SK-N-SH (cell line): ENCODE measurements at regions not wholly inside any gene's neighbourhood (a gene's known extent, or its start where the extent isn't known, plus 50 kb on each side); places are given as distances from the start of the nearest gene placed in this dataset.

Source experiments
- CTCF ChIA-PET: fragments of 300-600, 350-600 bp; formaldehyde crosslinking; extraction: SDS; loops from one replicate; lab custom pipeline; 2021; lab: Yijun Ruan, JAX
- POLR2A ChIA-PET: fragments of 350-600 bp; sonication (Branson Sonifier 250); formaldehyde crosslinking; extraction: SDS; loops from one replicate; lab custom pipeline; 2020; ENCODE audit warnings: antibody characterized with exemption, inconsistent platforms; lab: Yijun Ruan, JAX
- DNase-seq: peaks from one replicate; pipeline ENCODE4 v3.0.0; 2012
- H2AFZ ChIP-seq: fragments of 200-600 bp; sonication (generic); 2 replicates; pipeline ENCODE4 v1.8.1; 2016; ENCODE audit warnings: antibody characterized with exemption, mild to moderate bottlenecking, low read depth
- H3F3A ChIP-seq: fragments of 200-600 bp; sonication (generic); replicated peaks from 2 replicates; pipeline ENCODE3; 2016; ENCODE audit warnings: antibody characterized with exemption, mild to moderate bottlenecking; ENCODE audit not compliant: insufficient read depth
- H3K27ac ChIP-seq, 2 experiments: fragments of 200-500 bp in 1 of 2; fragments of 200-600 bp in 1 of 2; sonication (Bioruptor generic) in 1 of 2; sonication (generic), shearing (Covaris generic) in 1 of 2; 2 replicates each; pipeline versions ENCODE4 v1.5.1 to v1.6.1; 2014 to 2016; ENCODE audit warnings: low read depth in 2 of 2, inconsistent platforms in 1 of 2, low read length in 1 of 2, mild to moderate bottlenecking in 1 of 2, mixed read lengths in 1 of 2
- H3K27me3 ChIP-seq: fragments of 200-600 bp; sonication (generic), shearing (Covaris generic); 2 replicates; pipeline ENCODE4 v1.6.1; 2016; ENCODE audit warnings: mixed run types; ENCODE audit not compliant: insufficient read depth
- H3K36me3 ChIP-seq, 2 experiments: fragments of 200-500 bp in 1 of 2; fragments of 200-600 bp in 1 of 2; sonication (Bioruptor generic) in 1 of 2; sonication (generic) in 1 of 2; replicated peaks in 1 of 2; 2 replicates each; pipeline versions ENCODE3 to v1.5.1; 2014 to 2016; ENCODE audit warnings: low read length in 1 of 2, mild to moderate bottlenecking in 1 of 2; ENCODE audit not compliant: insufficient read depth in 2 of 2, control insufficient read depth in 1 of 2
- H3K4me1 ChIP-seq, 2 experiments: fragments of 200-500 bp in 1 of 2; fragments of 200-600 bp in 1 of 2; sonication (Bioruptor generic) in 1 of 2; sonication (generic), shearing (Covaris generic) in 1 of 2; 2 replicates each; pipeline versions ENCODE4 v1.5.1 to v1.6.1; 2014 to 2016; ENCODE audit warnings: low read depth in 1 of 2, low read length in 1 of 2, mixed run types in 1 of 2; ENCODE audit not compliant: insufficient read depth in 2 of 2, control insufficient read depth in 1 of 2
- H3K4me2 ChIP-seq: fragments of 200-600 bp; sonication (generic), shearing (Covaris generic); 2 replicates; pipeline ENCODE4 v1.6.1; 2017; ENCODE audit warnings: mixed run types
- H3K4me3 ChIP-seq, 2 experiments: fragments of 200-500 bp in 1 of 2; fragments of 200-600 bp in 1 of 2; sonication (Bioruptor generic) in 1 of 2; sonication (generic), shearing (Covaris generic) in 1 of 2; 2 replicates each; pipeline versions ENCODE4 v1.5.1 to v1.8.1; 2014 to 2016; ENCODE audit warnings: low read depth in 2 of 2, inconsistent platforms in 1 of 2, low read length in 1 of 2, mild to moderate bottlenecking in 1 of 2, mixed read lengths in 1 of 2, moderate library complexity in 1 of 2
- H3K79me2 ChIP-seq: fragments of 200-600 bp; sonication (generic); 2 replicates; pipeline ENCODE4 v1.8.1; 2017; ENCODE audit warnings: mild to moderate bottlenecking; ENCODE audit not compliant: insufficient read depth
- H3K9ac ChIP-seq: fragments of 200-600 bp; sonication (generic); 2 replicates; pipeline ENCODE4 v1.6.1; 2017; ENCODE audit warnings: mixed run types
- H3K9me2 ChIP-seq: fragments of 200-600 bp; sonication (generic); 2 replicates; pipeline ENCODE4 v1.6.1; 2017; ENCODE audit warnings: mixed run types
- H3K9me3 ChIP-seq: fragments of 200-600 bp; sonication (generic); 2 replicates; pipeline ENCODE4 v1.6.1; 2017; ENCODE audit warnings: mixed run types, mild to moderate bottlenecking, moderate library complexity
- H4K20me1 ChIP-seq: fragments of 200-600 bp; sonication (generic); 2 replicates; pipeline ENCODE4 v1.6.1; 2017; ENCODE audit warnings: mild to moderate bottlenecking, mixed run types; ENCODE audit not compliant: insufficient read depth
- ELF1 ChIP-seq: IDR thresholded peaks from 2 replicates; pipeline ENCODE4 v1.4.0; 2012
- EP300 ChIP-seq, 2 experiments: IDR thresholded peaks; 2 replicates each; pipeline versions ENCODE4 v1.4.0 to v1.6.1; 2012; ENCODE audit warnings: borderline replicate concordance in 1 of 2, low read depth in 1 of 2, low read length in 1 of 2
- FOXJ3 ChIP-seq: sonication (generic); formaldehyde crosslinking; IDR thresholded peaks from 2 replicates; pipeline ENCODE4 v1.5.1; 2020; ENCODE audit warnings: mild to moderate bottlenecking, missing genetic modification reagents
- FOXM1 ChIP-seq: IDR thresholded peaks from 2 replicates; pipeline ENCODE4 v1.4.0; 2012; ENCODE audit warnings: low read depth, mild to moderate bottlenecking
- GABPA ChIP-seq: IDR thresholded peaks from 2 replicates; pipeline ENCODE4 v1.4.0; 2012; ENCODE audit warnings: low read depth, mild to moderate bottlenecking
- GATA2 ChIP-seq: sonication (generic); formaldehyde crosslinking; IDR thresholded peaks from 2 replicates; pipeline ENCODE4 v1.5.0; 2020; ENCODE audit warnings: mild to moderate bottlenecking, missing genetic modification reagents
- MEF2A ChIP-seq: IDR thresholded peaks from 2 replicates; pipeline ENCODE4 v1.4.0; 2012; ENCODE audit warnings: low read depth, borderline replicate concordance
- NFIC ChIP-seq: IDR thresholded peaks from 2 replicates; pipeline ENCODE4 v1.4.0; 2012; ENCODE audit warnings: borderline replicate concordance
- POLR2AphosphoS5 ChIP-seq: IDR thresholded peaks from 2 replicates; pipeline ENCODE4 v1.6.1; 2012; ENCODE audit warnings: low read depth, low read length
- RAD21 ChIP-seq: IDR thresholded peaks from 2 replicates; pipeline ENCODE4 v1.6.1; 2012; ENCODE audit warnings: mild to moderate bottlenecking, low read length
- RFX5 ChIP-seq: IDR thresholded peaks from 2 replicates; pipeline ENCODE4 v1.6.1; 2012; ENCODE audit warnings: mild to moderate bottlenecking, improper control_type of control experiment, low read length
- SIN3A ChIP-seq: IDR thresholded peaks from 2 replicates; pipeline ENCODE4 v1.6.1; 2012; ENCODE audit warnings: low read depth, mild to moderate bottlenecking, low read length, moderate library complexity, borderline replicate concordance
- TCF12 ChIP-seq: IDR thresholded peaks from 2 replicates; pipeline ENCODE4 v1.4.0; 2012
- TEAD4 ChIP-seq: IDR thresholded peaks from 2 replicates; pipeline ENCODE4 v1.4.0; 2012; ENCODE audit warnings: mild to moderate bottlenecking, borderline replicate concordance; ENCODE audit not compliant: insufficient read depth
- YY1 ChIP-seq: IDR thresholded peaks from 2 replicates; pipeline ENCODE4 v1.4.0; 2012; ENCODE audit warnings: low read depth, mild to moderate bottlenecking
- WGBS: methylation state at CpG from one replicate; pipeline ENCODE4 v1.1.6; 2017; ENCODE audit warnings: low lambda C conversion rate; 5-methylcytosine and 5-hydroxymethylcytosine counted together
- TF ChIP-seq, protein P1 (sequence below): IDR thresholded peaks from 2 replicates; pipeline ENCODE4; 2012
- TF ChIP-seq, protein P2 (sequence below): fragments of 150-350 bp; IDR thresholded peaks from 2 replicates; pipeline ENCODE4 v1.6.1; 2017; ENCODE audit warnings: antibody characterized with exemption, low read length, low read depth, borderline replicate concordance
- TF ChIP-seq, protein P3 (sequence below): fragments of 150-350 bp; IDR thresholded peaks from 2 replicates; pipeline ENCODE4 v1.6.1; 2016; ENCODE audit warnings: mild to moderate bottlenecking, low read depth, low read length
- TF ChIP-seq, protein P4 (sequence below): IDR thresholded peaks from 2 replicates; pipeline ENCODE4 v1.4.0; 2012; ENCODE audit warnings: low read depth, borderline replicate concordance

DNA sequence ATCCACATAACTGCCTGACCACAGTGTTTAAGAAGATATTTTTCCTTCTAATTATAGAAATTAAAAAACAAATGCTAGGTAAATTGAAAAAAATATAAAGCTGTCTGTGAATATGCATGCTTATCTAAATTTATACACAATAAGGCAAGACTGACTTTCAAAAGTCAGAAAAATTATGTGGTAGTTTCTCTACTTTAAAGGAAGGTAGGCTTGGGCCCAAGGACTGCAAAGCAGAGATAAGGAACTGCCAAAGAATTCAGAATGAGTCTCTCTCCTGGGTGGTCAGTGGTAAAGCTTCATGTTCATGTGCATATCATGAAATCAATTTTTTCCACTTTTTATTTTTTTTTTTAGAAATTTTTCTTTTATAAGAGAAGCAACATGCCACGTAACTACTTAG lies 998.6 kb downstream of the REEP3 start:
- Histone ChIP-seq H3K9ac (no peak overlapping the region), H3K9me3 (no peaks in the 10 kb centered on the region), H3K79me2 (no peaks in the 10 kb centered on the region), H3K36me3 (no peaks in the 10 kb centered on the region), H3K27me3 (no peaks in the 10 kb centered on the region), H3K9me2 (no peaks in the 10 kb centered on the region), H3K4me2 (no peak overlapping the region), H3K27ac (no peak overlapping the region), H3K4me1 (peaks cover 0 to 3% of the 10 kb centered on the region in 2 experiments; a peak in 2 of 4 replicates), H2AFZ (no peak overlapping the region), H4K20me1 (no peaks in the 10 kb centered on the region), H3K4me3 (no peak overlapping the region), H3F3A (no peaks in the 10 kb centered on the region)
- DNase-seq, result no peak
- WGBS, result 50% methylated on average over 1 of the region's 1 CpG
- CTCF ChIA-PET, result no interaction called here
- POLR2A ChIA-PET, result no interaction called here
- TF ChIP-seq, protein P1, sequence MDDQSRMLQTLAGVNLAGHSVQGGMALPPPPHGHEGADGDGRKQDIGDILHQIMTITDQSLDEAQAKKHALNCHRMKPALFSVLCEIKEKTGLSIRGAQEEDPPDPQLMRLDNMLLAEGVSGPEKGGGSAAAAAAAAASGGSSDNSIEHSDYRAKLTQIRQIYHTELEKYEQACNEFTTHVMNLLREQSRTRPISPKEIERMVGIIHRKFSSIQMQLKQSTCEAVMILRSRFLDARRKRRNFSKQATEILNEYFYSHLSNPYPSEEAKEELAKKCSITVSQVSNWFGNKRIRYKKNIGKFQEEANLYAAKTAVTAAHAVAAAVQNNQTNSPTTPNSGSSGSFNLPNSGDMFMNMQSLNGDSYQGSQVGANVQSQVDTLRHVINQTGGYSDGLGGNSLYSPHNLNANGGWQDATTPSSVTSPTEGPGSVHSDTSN, result no peak
- no peak for TF ChIP-seq RAD21
- no peak for TF ChIP-seq GABPA
- TF ChIP-seq GATA2, result no peak
- no peak for TF ChIP-seq TCF12
- TF ChIP-seq, protein P2, sequence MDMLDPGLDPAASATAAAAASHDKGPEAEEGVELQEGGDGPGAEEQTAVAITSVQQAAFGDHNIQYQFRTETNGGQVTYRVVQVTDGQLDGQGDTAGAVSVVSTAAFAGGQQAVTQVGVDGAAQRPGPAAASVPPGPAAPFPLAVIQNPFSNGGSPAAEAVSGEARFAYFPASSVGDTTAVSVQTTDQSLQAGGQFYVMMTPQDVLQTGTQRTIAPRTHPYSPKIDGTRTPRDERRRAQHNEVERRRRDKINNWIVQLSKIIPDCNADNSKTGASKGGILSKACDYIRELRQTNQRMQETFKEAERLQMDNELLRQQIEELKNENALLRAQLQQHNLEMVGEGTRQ, result no peak
- TF ChIP-seq, protein P3, sequence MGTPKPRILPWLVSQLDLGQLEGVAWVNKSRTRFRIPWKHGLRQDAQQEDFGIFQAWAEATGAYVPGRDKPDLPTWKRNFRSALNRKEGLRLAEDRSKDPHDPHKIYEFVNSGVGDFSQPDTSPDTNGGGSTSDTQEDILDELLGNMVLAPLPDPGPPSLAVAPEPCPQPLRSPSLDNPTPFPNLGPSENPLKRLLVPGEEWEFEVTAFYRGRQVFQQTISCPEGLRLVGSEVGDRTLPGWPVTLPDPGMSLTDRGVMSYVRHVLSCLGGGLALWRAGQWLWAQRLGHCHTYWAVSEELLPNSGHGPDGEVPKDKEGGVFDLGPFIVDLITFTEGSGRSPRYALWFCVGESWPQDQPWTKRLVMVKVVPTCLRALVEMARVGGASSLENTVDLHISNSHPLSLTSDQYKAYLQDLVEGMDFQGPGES, result no peak
- no peak for TF ChIP-seq NFIC

DNA sequence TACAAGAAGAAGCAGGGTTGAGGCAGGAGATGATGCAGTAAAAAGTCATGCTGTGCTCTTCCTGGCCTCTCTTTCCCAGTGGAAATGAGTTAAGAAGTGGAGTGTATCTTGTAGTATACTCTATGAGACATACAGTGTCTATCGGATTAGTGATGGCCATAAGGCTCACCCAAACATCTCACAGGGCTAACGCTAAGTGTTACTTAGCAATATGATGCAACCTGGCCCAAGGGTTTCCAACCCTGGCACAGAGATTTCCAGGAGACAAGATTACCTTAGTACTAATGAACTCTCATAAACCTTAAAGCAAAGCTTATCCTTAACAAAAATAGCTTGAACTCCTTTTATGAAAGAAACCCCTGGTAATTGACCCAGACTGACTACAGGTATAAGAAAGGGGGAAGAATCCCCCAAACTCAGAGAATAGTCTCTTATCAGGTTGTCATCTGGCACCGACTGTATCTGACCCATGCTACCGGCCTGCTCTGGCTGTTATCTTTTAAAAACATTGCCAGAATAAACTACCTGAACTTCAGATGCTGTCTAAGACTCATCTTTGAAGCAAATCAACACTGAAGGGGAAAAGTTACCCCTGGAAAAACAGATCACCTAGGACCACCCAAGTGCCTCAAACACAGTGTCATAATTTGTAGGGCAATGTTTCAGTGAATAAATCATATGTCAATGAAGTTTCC lies 1002.0 kb downstream of the REEP3 start:
- no peak overlapping the region for H3K4me3 ChIP-seq
- no peak overlapping the region for H3K27ac ChIP-seq
- H4K20me1 ChIP-seq, result no peaks in the 10 kb centered on the region
- 54% methylated on average over 4 of the region's 4 CpGs for WGBS
- no peak overlapping the region for H2AFZ ChIP-seq
- H3K9me2 ChIP-seq, result no peaks in the 10 kb centered on the region
- H3K4me2 ChIP-seq, result no peak overlapping the region
- peaks cover 0 to 7% of the 10 kb centered on the region in 2 experiments; a peak in 2 of 4 replicates for H3K4me1 ChIP-seq
- ChIA-PET POLR2A (no interaction called here), CTCF (no interaction called here)
- H3K9me3 ChIP-seq, result no peaks in the 10 kb centered on the region
- H3K36me3 ChIP-seq, result no peaks in the 10 kb centered on the region
- H3K79me2 ChIP-seq, result no peaks in the 10 kb centered on the region
- H3K27me3 ChIP-seq, result no peaks in the 10 kb centered on the region
- H3K9ac ChIP-seq, result no peak overlapping the region
- no peak for DNase-seq
- no peaks in the 10 kb centered on the region for H3F3A ChIP-seq
- no peak for TF ChIP-seq SIN3A
- no peak for TF ChIP-seq EP300 (IDR thresholded peaks at IDR 0.05; ENCODE audit: borderline replicate concordance in 1 of 2, low read depth in 1 of 2, low read length in 1 of 2)
- TF ChIP-seq, protein P1, result no peak
- no peak for TF ChIP-seq FOXM1
- no peak for TF ChIP-seq YY1
- TF ChIP-seq, protein P4, sequence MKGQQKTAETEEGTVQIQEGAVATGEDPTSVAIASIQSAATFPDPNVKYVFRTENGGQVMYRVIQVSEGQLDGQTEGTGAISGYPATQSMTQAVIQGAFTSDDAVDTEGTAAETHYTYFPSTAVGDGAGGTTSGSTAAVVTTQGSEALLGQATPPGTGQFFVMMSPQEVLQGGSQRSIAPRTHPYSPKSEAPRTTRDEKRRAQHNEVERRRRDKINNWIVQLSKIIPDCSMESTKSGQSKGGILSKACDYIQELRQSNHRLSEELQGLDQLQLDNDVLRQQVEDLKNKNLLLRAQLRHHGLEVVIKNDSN, result no peak
- TF ChIP-seq RAD21, result no peak
- TF ChIP-seq RFX5, result no peak
- TF ChIP-seq, protein P3, result no peak
- TF ChIP-seq ELF1, result no peak
- no peak for TF ChIP-seq MEF2A
- no peak for TF ChIP-seq TCF12
- no peak for TF ChIP-seq POLR2AphosphoS5
- no peak for TF ChIP-seq FOXJ3 (CRISPR knock-in tag)
- TF ChIP-seq TEAD4, result no peak
